Epithelial cell of esophagus (primary cell): ENCODE measurements at regions not wholly inside any gene's neighbourhood (a gene's known extent, or its start where the extent isn't known, plus 50 kb on each side); places are given as distances from the start of the nearest gene placed in this dataset.
"Not testable (repeated sequence)": the region's sequence is repeated elsewhere in the genome, so short reads cannot be mapped to it uniquely, and the experiment has no call there.

ENCODE experiments used
- DNase-seq: peaks from one replicate; pipeline ENCODE4 v3.0.0; 2010; ENCODE audit warnings: low read depth
- H3K4me3 ChIP-seq: 2 replicates; pipeline ENCODE4 v1.5.1; 2011; ENCODE audit warnings: mild to moderate bottlenecking, low read length, control low read depth
- TF ChIP-seq, protein P1 (sequence below): IDR thresholded peaks from 2 replicates; pipeline ENCODE4 v1.5.1; 2011; ENCODE audit warnings: low read depth, mild to moderate bottlenecking, low read length, control low read depth, inconsistent platforms; ENCODE audit not compliant: insufficient read depth; ENCODE audit errors: missing control alignments

DNA sequence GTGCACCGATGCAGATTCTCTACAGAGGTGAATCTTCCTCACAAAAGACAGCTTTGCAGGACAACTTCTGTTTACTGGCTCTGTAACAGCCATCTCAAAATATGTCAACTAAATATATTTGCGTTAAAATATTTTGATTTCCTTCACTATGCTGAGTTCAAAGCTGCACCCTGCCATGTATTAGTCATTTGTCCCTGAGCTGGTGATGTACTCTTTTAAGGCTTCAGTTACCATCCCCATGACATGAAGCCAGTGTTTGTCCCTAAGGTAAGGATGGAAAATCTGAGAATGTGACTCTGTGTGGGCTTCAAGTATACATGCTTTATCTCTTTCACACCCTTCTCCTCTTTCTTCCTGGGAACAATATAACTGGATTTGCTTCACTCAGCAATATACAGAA lies 70.2 kb upstream of the BTG3 start:
- H3K4me3 ChIP-seq = no peak overlapping the region
- DNase-seq = no peak
- TF ChIP-seq, protein P1, sequence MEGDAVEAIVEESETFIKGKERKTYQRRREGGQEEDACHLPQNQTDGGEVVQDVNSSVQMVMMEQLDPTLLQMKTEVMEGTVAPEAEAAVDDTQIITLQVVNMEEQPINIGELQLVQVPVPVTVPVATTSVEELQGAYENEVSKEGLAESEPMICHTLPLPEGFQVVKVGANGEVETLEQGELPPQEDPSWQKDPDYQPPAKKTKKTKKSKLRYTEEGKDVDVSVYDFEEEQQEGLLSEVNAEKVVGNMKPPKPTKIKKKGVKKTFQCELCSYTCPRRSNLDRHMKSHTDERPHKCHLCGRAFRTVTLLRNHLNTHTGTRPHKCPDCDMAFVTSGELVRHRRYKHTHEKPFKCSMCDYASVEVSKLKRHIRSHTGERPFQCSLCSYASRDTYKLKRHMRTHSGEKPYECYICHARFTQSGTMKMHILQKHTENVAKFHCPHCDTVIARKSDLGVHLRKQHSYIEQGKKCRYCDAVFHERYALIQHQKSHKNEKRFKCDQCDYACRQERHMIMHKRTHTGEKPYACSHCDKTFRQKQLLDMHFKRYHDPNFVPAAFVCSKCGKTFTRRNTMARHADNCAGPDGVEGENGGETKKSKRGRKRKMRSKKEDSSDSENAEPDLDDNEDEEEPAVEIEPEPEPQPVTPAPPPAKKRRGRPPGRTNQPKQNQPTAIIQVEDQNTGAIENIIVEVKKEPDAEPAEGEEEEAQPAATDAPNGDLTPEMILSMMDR = no peak

DNA sequence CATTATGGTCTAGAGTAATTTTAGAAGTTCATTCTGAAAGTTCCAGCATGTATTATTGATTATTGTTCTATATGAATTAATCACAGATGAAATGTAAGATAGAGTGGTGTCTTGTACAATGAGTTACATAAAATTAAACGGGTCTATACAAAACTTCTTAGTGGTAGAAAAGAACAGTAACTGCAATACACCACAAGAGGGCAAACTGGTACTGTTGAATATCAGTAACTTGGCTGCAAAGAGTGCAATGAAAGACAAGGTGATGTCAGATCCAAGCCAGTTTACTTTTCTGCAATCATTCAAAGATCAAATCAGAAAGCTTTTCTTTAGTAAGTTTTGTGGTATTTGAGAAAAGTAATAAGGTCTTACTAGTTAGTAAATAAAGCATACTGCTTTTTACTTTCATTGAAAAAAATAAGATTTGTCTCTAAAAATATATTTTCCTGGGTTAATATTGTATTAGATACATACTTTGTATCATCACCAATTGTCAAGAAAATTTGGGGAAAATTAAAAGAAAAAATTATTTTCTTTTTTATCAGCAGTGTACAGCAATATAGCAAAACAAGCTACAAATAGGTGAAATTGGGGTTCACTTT lies 66.4 kb upstream of the BTG3 start:
- TF ChIP-seq, protein P1 = peak; percentile 74
- DNase-seq = peak; percentile 82
- H3K4me3 ChIP-seq = no peak overlapping the region

DNA sequence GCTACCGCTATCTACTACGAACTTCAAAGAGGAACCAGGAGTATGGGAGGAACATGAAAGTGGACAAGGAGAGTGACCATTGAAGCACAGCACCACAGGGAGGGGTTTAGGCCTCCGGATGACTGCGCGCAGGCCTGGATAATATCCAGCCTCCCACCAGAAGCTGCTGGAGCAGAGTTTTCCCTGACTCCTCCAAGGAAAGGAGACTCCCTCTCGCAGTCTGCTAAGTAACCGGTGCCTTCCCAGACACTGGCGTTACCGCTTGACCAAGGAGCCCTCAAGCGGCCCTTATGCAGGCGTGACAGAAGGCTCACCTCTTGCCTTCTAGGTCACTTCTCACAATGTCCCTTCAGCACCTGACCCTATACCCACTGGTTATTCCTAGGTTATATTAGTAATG lies 64.2 kb upstream of the BTG3 start:
- H3K4me3 ChIP-seq, DNase-seq: not testable (repeated sequence)

DNA sequence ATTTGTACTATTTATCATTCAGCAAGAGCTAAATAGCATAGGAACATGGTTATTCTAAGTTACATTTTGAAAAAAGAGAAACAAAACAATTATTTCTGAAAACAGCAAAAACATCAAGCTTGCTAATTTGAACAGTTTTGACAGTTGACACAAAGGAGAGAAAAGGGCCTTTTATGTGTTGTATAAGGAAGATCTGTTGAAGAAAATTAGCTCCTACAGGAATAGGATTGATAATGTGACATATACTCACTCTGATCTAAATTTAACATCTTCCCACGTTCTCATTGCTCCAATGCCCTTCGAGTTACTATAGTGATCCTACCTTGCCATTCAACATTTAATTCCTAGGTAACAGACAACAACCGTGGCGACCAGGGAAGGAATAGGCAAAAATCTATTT lies 61.4 kb upstream of the BTG3 start:
- no peak overlapping the region for H3K4me3 ChIP-seq
- no peak for DNase-seq
- TF ChIP-seq, protein P1 = no peak

DNA sequence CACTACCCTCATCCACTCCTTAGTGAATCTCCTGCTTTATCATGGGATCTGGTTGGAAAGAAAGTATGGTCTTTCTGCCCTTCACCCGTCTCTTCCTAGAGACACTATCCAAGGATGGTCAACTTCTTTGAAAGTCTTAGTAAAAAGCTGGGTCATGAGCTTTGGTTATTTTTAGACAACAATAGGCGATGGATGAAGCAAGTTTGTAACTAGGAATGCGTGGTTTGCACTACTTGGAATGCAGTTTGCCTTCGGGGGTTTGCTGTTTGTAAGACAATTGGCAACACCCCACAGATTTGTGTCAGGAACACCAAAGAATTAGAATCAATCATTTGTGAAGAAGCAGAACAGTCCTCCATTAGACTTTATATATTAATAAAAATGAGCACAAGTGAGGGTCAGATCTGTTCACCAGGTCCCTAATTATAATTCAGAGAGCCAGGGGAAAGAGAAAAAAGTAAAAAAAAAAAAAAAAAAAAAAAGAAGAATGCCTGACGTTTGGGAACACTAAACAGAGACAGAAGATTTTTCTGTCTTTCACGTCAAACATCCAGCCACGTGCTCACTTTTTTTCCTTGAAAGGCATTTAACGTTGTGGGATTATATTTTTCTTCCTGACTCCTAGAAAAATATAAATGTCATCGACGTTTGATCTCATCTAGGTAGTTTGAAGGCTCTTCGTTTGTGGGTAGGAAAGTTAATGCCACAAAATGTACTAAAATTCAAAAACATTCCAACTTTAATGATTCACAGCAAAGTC lies 60.7 kb upstream of the BTG3 start:
- peak; percentile 81 for DNase-seq
- TF ChIP-seq, protein P1 = no peak
- H3K4me3 ChIP-seq = no peak overlapping the region

DNA sequence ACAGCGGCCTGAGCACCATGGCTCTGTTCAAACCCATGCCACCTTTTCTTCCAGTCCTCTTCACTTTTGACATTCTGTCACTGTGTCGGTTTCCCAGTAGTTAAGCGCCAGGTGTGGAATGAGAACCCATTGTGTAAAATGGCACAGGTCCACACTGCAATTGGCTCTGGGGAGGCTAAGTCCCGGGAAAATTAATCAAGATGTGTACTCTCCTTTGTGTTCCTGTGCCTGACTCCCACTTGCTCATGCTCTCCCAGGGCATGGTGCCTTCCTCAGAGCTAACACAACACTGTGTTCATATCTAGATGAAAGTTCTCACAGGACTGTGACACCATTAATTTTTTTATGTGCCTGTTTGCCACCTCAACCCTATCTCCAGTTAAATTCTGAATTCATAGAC lies 59.0 kb upstream of the BTG3 start:
- no peak overlapping the region for H3K4me3 ChIP-seq
- TF ChIP-seq, protein P1 = no peak
- no peak for DNase-seq

DNA sequence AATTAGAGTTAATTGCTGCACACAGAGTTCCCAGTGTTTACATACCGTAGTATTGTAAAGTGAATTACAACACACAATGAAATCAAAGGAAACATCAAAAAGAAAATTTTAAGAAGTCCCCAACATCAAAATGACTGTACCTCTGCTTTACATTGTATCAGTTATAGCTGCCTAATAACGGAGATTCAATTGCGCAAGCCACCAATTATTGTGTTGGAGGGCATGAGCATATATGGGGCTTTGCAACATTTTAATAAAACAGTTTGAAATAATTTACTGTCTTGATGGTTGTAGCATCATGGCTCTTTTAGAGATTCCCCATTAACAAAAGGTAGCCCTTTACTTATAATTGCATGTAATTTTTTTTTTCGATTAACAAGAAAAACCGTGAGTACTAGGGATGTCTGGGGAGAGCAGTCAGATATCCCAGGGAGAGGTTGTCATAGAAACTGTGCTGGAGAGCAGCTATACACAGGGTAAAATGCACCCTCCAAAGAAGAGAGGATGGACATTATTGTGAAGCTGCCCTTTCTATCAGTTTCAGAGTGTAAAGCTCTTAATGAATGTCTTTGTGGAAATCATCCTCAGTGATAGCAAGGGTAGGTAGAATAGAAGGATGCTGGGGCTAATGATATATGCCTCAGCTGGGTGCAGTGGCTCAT lies 55.9 kb upstream of the BTG3 start:
- TF ChIP-seq, protein P1 = no peak
- no peak overlapping the region for H3K4me3 ChIP-seq
- no peak for DNase-seq
